ELF-1 (cell line): ENCODE measurements at regions not wholly inside any gene's neighbourhood (a gene's known extent, or its start where the extent isn't known, plus 50 kb on each side); places are given as distances from the start of the nearest gene placed in this dataset.

Experiments
- DNase-seq: peaks from one replicate; pipeline ENCODE4 v3.0.0-alpha.2; 2016; ENCODE audit warnings: low read depth, low spot score

DNA sequence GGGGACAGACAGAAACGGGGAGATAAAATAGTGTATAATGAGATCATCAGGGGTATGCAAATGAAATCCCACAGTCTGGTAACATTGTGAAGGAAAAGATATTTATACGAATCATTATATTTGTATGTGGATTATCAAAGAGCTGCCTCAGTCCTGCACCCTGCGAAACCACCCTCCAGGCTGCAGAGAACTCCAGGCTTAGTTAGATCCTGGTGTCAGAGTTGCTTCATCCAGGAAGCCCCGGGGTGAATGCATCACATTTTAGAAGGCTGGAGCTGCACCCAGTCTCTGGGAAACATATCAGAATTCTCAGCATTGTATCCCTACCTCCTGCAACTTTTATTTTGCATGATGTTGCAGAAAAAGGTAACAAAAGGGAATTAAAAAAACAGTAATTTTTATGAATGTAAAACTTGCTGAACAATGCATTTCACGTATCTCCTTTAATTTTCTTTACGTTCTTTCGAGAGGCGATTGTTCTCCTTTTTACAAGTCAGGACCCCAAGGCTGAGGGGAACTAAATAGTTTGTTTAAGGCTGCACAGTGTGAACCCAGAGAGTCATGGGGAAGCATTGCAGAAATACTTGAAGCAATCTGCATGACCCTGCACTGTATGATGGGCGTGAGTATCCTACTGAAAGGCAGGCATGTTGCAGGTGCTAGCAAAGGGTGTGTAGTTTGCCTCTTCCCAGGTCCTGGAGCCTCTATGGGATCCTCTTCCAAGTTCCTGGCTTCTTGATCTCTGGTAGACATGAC lies 299.5 kb upstream of the CLNK start:
- DNase-seq: no peak

DNA sequence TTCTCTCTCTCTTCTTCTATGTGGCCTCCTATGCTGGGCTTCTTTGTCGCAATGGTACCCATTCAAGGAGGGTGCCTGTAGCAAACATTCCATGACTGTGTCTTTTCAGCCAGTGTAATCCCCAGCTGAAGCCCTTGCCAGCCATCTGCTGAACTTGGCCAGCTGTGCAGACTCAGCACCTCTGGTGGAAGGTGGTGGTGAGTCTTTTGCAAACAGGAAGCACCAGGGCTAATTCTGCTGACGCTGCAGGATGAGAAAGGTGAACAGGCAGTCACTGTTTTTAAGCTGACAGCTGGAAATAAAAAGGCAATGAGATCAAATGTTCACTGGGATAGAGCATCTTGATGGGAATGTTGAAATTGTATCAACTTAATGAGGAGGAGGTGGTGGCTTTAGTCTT lies 298.7 kb upstream of the CLNK start:
- peak; percentile 52 for DNase-seq

DNA sequence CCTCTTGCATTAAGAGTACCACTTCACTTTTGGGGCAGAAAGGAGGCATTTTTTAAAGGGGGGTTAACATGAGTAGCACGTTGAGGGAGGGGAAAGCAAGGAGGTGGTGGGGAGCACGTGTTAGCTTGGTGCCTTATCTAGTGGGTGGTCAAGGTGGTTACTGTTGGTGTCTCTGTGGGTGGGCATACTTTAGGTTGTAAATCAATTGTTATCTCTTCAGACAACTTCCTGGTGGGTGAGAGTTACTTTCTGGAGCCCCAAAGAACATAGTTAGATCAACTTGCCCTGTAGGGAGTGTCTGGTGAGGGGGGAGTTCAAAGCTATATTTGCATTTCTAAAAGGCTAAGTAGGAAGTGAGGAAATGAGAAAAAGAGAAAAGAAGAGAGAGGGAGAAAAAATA lies 297.7 kb upstream of the CLNK start:
- DNase-seq: peak; percentile 54

DNA sequence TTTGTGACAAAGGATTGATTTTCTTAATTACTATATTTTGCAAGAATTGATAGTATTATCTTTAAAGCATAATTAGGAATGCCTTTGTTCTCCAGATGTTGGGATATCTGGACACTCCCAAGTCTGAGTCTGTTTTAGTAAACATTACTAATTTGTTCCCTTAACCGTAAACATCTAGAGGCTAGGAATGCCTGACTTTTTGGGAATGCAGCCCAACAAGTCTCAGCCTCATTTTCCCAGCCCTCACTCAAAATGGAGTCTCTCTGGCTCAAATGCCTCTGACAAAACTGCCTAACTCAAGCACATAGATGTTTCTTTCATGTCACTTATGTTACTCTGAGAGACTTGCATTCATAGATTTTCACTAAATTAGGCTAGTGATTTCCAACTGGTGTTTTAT lies 297.0 kb upstream of the CLNK start:
- peak; percentile 73 for DNase-seq

DNA sequence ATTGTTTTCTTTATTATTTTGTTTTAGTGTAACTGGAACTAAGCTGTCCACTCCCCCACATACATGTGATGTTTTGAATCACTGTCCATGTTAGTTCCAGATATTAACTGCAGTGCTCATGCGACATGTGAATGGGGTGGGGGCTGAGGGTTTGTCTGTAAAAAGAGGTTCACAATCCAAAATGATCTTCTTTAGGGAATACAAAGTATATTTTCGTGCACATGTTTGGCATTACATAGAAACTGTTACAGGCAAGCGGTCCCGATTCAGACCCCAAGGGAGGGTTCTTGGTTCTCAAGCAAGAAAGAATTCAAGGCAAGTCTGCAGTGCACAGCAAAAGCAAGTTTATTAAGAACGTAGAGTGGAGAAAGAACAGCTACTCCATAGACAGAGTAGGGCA lies 296.5 kb upstream of the CLNK start:
- DNase-seq: no peak

DNA sequence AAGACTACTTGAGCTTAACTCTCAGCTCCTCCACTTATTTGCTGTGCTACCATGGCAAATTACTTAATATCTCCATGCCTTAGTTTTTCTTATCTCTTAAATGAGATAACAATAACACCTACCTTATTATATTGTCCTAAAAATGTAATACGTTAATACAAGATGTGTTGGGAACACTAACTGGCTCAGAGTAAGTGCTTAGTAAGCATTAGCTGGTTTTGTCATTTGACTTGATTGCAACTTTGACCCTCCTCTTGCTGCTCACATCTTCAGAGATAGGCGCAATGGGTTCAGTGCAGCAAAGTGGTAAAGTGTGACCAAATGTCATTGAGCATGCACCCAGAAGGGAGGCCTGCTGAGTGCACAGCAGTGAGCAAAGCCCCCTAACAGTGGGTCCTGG lies 294.5 kb upstream of the CLNK start:
- no peak for DNase-seq

DNA sequence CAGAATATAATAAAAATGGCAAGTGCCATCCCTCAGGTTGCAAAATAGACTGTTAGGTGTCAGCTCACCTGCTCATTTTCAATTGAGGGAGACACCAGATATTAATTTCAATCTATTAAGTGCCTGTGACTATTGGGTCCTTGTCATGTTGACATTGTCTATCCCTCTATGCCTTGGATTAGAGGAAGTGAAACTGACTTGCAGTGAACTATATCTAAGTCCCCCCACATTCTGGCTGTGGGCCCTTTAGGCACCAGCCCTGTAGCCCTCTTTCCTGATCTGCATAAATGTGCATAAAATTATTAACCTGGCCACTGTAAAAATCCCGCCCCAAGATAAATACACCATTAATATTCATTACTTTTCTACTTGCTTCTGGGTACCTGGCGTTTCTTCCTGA lies 293.0 kb upstream of the CLNK start:
- DNase-seq: no peak

DNA sequence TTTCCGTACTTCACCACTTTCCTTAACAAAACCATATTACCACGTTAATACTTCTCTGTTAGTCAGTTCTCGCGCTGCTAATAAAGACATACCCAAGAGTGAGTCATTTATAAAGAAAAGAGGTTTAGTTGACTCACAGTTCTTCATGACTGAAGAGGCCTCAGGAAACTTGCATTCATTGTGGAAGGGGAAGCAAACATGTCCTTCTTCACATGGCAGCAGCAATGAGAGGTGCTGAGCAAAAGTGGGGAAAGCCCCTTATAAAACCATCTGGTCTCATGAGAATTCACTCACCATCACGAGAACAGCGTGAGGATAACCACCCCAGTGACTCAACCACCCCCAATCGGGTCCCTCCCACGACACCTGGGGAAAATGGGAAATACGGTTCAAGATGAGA lies 289.8 kb upstream of the CLNK start:
- no peak for DNase-seq

DNA sequence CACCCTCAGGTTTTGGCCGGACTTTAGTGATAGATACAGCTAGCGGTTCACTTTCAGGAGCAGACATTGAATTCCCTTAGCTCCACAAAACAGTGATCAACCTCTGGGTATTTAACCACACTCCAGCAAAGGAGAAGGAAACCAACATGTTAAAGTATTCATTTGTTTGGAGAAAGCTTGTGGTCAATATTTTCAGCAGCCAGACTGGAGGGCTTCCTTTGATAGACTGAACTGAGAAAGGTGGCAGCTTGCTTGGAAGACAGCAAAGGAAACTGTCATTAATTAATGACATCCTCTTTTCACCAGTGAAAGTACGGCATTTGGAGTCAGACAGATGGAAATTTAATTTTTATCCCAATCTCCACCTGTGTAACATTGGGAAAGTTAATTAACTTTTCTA lies 289.1 kb upstream of the CLNK start:
- DNase-seq: no peak

DNA sequence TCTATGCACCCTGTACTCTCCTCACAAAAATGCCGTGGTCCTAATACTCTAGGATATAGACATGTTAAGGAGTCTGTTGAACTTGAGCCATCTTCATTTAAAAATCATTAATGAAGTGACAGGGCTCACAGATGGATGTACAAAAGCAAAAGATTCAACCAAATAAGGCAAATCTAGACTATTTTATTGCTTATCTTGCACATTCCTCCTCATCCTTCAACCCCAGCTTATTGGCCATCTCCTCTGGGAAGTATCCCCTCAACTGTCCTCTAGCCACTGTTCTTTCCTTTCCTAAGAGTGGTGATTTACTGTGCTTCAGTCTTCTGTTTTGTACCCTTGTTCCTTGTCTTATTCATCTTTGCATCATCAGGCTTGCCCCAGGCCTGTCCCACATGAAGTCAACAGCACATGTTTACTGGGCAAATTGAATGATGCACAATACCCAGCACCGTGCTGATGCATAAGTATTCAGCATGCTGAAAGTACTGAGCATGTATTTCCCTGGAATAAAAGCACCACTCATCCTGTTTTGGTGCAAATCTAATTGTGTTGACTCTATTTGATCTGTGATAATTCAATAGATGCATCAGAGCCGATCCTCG lies 287.3 kb upstream of the CLNK start:
- DNase-seq: no peak

DNA sequence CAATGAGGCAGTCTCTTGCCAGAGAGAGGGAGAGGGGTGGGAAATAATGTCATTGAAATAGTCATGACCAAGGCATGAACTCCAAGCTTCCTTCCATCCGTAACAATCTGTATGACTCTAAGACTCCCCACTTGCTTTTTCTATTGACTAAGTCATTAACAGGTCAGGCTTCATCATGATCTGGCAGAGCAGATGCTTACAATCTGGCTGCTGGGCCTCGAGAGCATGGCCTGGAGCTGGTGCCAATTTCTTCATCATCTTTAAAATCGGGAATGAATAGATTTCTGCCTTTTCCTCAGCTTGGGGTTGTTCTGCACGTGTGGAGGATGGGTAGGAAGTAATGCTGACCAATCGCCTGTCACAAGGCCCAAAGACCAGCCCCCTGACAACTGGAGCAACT lies 280.6 kb upstream of the CLNK start:
- DNase-seq: no peak

DNA sequence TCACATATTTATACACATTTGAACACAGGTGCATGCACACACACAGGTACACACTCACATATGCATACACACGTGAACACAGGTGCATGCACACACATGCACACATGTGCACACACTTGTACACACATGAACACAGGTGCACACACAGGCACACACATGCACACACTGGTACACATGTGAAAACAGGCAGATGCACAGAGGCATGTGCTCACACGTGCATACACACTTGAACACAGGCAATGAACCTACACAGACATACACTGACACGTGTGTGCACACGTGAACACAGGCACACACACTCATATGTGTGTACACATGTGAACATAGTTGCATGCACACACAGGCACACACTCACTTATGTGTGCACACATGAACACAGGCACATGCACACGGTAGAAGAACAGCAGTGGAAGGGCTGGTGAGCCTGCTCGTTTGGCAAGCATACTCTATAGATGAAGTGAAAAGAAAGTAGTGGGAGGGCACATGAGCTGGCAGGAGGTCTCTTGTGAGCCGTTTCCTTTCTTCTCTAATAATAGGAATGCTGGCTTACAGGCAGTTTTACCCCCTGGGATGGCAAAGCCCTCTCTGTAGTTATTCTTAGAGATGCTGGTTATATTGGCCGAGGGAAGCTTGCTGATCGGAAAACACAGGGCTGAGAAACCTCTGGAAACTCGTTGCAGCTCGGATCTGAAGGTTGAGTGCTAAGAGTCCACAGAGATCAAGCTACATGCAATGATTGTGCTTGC lies 279.6 kb upstream of the CLNK start:
- no peak for DNase-seq

DNA sequence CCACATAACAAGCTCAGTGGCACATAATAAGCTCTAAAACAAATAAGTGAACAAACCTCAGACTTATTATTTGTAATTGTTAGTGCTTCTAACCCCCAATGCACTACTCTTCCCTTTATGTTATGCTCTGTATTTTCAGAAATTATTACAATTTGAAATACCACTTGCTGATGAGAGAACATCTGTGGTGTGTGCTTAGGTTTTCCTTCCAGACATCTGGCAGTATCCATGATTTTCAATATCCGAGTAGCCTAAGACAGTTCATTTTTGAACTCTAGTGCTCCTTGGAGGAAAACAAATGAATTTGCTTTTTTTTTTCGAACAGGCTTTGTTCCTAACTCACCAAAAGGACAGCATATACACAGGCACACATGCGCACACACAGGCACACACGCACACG lies 278.7 kb upstream of the CLNK start:
- no peak for DNase-seq

DNA sequence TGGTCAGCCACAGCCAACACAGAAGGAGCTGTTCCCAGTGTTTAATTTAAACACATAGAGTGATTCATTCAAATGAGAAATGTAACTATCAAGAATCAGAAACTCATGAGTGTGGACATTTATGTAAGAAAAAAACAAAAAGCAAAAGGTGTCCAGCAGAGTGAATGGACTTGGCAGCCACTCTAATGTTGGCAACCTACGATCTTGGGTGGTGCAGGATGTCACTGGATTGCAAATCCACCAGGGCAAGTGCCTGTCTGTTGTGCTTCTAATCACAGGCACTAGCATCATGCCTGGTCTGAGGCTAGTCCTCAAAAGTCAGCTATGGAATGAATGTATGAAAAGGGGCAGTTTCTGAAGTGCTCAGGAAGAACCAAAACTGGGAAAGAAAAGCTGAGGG lies 277.7 kb upstream of the CLNK start:
- no peak for DNase-seq

DNA sequence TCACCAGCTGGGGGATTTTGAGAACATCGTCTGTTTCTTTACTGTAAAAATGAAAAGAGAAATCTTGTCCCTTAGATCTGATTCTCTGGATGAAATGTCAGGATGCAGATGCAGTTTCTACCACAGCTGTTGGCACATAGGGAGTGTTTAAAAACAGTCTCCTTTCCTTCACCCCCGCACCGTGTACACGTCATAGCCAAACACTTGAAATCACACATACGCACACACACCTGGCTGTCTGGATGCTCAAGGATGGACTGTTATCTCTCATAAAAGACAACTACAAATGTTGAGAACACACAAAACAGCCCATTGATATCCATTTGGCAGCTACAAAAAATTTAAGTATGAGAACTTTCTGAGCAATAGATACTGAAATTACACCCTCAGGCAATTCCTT lies 275.8 kb upstream of the CLNK start:
- no peak for DNase-seq

DNA sequence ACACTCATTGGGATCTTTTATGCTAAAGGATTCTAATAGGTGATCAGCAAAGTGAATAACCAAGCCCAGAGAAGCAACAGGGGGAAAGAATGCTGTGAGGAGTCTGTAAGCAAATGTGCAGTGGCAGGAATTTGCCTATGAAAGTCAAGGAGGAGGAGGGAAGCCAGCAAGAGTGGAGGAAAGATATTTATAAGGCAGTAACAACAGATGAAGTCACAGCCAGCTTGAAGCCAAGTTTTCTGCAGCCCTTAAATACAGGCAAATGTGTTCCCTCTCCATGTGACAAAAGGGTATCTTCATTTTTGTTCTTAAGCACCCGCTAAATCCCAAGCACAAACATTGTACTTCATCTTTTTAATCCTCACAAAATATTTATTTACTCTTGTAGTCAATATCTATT lies 275.0 kb upstream of the CLNK start:
- no peak for DNase-seq

DNA sequence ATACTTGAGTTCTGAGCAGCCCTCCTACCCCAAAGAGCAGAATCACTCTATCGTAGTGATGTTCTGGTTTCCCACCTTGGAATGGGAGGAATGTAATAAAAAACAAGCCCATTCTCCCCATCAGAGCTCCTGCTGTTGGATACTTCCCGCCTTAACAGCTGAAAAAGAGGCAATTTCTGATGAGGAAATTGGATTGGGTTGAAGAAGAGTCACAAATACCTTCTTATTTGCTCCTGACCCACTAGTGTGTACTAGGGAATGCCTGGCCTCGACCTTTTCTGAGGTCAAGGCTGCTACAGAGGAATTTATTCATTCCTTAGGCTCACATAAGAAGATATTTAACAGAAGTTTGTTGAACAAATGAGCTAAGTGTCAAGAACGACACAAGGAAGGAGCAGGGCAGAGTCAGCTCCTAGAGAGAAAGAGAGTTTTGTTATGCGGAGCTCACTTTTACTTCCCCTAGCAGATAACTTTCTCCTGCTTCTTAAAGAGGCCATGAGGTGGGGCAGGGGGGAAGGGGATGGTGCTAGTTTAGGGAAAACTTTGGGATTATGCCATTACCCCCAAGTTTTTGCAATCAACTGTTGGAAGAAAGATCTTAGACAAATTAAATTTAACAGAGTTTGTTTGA lies 273.8 kb upstream of the CLNK start:
- peak; percentile 46 for DNase-seq

DNA sequence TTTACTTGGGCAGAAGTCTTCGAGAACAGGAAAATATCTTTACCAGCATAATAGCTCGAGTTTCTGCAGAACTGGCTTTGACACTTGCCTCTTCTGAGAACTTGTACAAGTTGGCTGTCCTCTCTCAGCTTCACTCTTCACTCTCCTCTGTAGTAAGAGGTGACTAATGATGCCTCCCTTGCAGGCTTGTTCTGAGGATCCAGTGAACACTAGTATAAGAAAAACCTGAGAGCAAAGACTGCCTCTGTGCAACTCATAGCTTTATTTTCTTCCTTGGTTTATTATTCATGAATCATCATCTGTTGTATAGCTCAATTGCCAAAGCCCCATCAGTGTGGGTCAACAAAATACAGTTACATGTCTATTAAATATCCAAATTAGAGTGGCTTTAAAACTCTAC lies 266.7 kb upstream of the CLNK start:
- DNase-seq: no peak

DNA sequence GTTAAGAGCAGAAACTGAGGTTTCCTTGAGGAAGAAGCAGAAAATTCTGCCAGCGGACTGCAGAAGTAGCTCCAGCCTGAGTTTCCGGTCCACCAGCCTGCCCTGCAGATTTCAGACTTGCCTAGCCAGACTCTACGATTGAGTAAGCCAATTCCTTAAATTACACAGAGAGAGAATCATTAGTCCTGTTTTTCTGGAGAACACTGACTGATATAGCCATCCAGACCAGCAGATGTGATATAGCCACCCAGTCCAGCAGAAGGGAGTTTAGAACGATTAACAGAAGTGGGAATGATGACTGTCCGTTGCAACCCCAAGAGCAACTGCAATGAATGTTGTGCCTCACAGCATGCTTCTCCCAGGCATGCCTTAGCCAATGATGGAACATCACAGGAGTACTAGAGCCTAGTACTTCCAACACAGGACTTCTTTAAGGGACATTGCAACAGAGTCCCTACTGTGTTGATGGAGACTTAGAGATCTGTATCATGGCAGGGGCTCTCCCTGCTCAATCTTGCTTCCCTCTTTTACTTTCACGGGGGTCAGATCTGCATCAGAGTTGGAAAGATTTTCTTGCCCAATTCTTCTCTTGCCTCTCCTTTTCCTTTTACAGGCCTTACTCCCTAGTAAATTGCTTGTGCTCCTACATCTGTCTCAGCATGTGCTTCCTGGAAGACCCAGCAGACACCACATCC lies 264.6 kb upstream of the CLNK start:
- no peak for DNase-seq

DNA sequence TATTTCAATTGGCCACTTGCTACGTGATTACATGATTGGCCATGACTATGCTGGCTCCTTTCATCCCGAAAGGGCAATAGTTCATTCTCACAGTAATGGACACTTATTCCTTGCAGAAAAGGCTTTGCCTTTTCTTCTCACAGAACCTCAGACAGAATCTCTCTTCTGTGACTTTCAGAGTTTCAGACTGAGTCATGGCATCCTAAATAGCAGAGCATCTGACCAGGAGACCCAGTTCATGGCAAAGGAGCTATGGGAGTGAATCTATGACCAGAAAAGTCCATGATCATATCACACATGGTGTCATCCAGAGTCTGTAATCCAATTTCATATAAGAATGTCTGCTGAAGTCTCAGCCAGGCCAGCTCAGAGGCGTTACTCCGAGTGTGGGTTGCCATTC lies 263.3 kb upstream of the CLNK start:
- no peak for DNase-seq

DNA sequence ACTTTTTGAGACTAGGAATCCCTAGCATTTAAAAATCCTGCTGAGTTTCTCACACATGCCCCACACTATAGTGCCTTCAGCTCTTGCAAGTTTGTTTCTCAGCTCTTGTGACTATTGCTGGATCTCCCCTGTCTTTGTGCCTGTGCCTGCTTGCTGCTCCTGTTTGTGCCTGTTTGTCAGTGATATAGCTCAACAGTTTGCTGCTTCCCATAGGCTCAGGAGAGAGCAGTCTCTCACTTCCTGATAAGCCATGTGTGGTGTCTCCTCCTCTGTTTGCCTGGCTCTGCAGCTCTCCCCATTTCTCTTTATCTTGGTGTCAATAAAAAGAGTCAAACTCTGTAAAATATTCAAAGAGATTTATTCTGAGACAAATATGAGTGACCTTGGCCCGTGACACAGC lies 259.8 kb upstream of the CLNK start:
- no peak for DNase-seq

DNA sequence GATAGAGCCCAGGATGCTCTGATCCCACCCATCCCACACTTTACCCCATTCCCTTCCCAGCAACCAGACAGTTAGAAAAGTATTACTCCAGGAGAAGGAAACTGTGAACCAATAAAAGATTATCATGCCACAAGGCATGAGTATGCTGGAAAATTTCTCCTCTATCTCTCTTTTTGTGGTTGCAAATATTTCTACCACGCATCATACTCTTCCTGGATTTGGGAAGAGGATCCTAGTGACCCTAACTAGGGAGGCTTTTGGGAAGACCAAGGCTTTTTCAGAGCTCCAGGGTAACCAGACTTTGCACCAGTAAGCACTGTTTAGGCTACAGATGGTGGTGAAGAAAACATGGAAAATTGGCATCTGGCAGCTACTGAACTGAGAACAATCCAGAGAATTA lies 257.6 kb upstream of the CLNK start:
- no peak for DNase-seq
